B cell (primary cell): ENCODE measurements at regions not wholly inside any gene's neighbourhood (a gene's known extent, or its start where the extent isn't known, plus 50 kb on each side); places are given as distances from the start of the nearest gene placed in this dataset.

ENCODE experiments used
- EZH2 ChIP-seq: IDR thresholded peaks from 2 replicates; pipeline ENCODE4 v1.6.1; 2012; ENCODE audit warnings: borderline replicate concordance, low read depth, mild to moderate bottlenecking, moderate library complexity, low read length; ENCODE audit not compliant: insufficient read depth, poor library complexity, severe bottlenecking
- TF ChIP-seq, protein P1 (sequence below): fragments of 200-600 bp; IDR thresholded peaks from one replicate; pipeline ENCODE4 v1.8.0; 2022; ENCODE audit warnings: antibody characterized with exemption, mild to moderate bottlenecking

DNA sequence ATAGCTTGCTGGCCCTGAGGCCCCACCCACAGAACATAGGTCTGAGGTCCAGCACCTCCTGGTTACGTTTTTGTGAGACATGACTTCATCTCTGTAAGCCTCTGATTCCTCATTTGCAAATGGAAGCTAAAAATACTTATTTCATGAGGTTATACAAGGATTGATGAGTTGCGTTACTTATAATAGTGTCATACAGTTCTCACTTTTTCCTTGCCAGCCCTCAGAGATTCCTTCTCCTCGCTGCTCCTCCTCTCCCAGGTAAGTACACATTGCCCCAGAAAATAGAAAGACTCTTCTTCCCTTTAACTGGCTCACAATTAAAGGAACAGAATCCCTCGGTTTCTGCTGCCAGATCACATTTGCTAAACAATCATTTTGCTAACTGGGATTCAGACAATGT, 739.2 kb downstream of the VRK1 start:
- TF ChIP-seq, protein P1, sequence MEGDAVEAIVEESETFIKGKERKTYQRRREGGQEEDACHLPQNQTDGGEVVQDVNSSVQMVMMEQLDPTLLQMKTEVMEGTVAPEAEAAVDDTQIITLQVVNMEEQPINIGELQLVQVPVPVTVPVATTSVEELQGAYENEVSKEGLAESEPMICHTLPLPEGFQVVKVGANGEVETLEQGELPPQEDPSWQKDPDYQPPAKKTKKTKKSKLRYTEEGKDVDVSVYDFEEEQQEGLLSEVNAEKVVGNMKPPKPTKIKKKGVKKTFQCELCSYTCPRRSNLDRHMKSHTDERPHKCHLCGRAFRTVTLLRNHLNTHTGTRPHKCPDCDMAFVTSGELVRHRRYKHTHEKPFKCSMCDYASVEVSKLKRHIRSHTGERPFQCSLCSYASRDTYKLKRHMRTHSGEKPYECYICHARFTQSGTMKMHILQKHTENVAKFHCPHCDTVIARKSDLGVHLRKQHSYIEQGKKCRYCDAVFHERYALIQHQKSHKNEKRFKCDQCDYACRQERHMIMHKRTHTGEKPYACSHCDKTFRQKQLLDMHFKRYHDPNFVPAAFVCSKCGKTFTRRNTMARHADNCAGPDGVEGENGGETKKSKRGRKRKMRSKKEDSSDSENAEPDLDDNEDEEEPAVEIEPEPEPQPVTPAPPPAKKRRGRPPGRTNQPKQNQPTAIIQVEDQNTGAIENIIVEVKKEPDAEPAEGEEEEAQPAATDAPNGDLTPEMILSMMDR: no peak
- no peak for TF ChIP-seq EZH2
